Endothelial cell of umbilical vein (primary cell): ENCODE measurements at regions not wholly inside any gene's neighbourhood (a gene's known extent, or its start where the extent isn't known, plus 50 kb on each side); places are given as distances from the start of the nearest gene placed in this dataset.

Experiments
- BruUV-seq: library from RNA; stranded (reverse); fragments of 400-500 nt; replicated peaks from 2 replicates; lab custom pipeline; 2021; lab: Mats Ljungman, UMichigan
- CTCF ChIA-PET: fragments of 300-600, 350-600 bp; sonication (Branson Sonifier 250); formaldehyde crosslinking; loops from one replicate; lab custom pipeline; 2021; ENCODE audit warnings: antibody characterized with exemption, inconsistent platforms; lab: Charles Lee
- POLR2A ChIA-PET: fragments of 300-600, 350-600 bp; sonication (Branson Sonifier 250); formaldehyde crosslinking; loops from one replicate; lab custom pipeline; 2021; ENCODE audit warnings: antibody characterized with exemption, inconsistent platforms; lab: Charles Lee
- DNase-seq: peaks from one replicate; pipeline ENCODE4 v3.0.0-alpha.2; 2011; ENCODE audit warnings: low read depth, low spot score
- FAIRE-seq: peaks from 2 replicates; lab custom pipeline; 2011; peaks lifted over from hg19 to GRCh38; lab: Jason Lieb, UNC
- H2AFZ ChIP-seq: 2 replicates; pipeline ENCODE4 v1.6.0; 2012; ENCODE audit warnings: low read depth, low read length, control low read depth, inconsistent platforms
- H3K27ac ChIP-seq: 2 replicates; pipeline ENCODE4 v1.5.1; 2011; ENCODE audit warnings: low read depth, mild to moderate bottlenecking, control low read depth, low read length, moderate library complexity; ENCODE audit not compliant: insufficient read depth
- H3K27me3 ChIP-seq, 2 experiments: 2 replicates each; pipeline versions ENCODE4 v1.6.0 to v1.6.1; 2011; ENCODE audit warnings: low read length in 2 of 2, mixed read lengths in 1 of 2; ENCODE audit not compliant: control insufficient read depth in 2 of 2, insufficient read depth in 2 of 2
- H3K36me3 ChIP-seq, 2 experiments: 2 replicates in 1 of 2; 3 replicates in 1 of 2; pipeline ENCODE4 v1.5.1; 2011; ENCODE audit warnings: low read length in 2 of 2, mild to moderate bottlenecking in 1 of 2, moderate library complexity in 1 of 2; ENCODE audit not compliant: control insufficient read depth in 2 of 2, insufficient read depth in 2 of 2; ENCODE audit errors: extremely low read depth in 1 of 2
- H3K4me1 ChIP-seq: 3 replicates; pipeline ENCODE4 v1.5.1; 2011; ENCODE audit warnings: mild to moderate bottlenecking, low read length; ENCODE audit not compliant: control insufficient read depth, insufficient read depth; ENCODE audit errors: extremely low read depth
- H3K4me2 ChIP-seq: 2 replicates; pipeline ENCODE4 v1.6.1; 2011; ENCODE audit warnings: low read length, control low read depth, mixed read lengths; ENCODE audit not compliant: insufficient read depth
- H3K4me3 ChIP-seq, 3 experiments: fragments of 200-600 bp in 1 of 3; sonication (generic), shearing (Covaris generic) in 1 of 3; replicated peaks in 1 of 3; 2 replicates each; pipeline ENCODE4 v1.5.1; 2011 to 2016; ENCODE audit warnings: control low read depth in 3 of 3, low read length in 3 of 3, mild to moderate bottlenecking in 2 of 3, inconsistent platforms in 1 of 3, low read depth in 1 of 3, moderate library complexity in 1 of 3; ENCODE audit not compliant: insufficient read depth in 1 of 3
- H3K79me2 ChIP-seq: 2 replicates; pipeline ENCODE4 v1.6.0; 2012; ENCODE audit warnings: low read length, inconsistent platforms; ENCODE audit not compliant: control insufficient read depth, insufficient read depth
- H3K9ac ChIP-seq: replicated peaks from 2 replicates; pipeline ENCODE3; 2011; ENCODE audit warnings: low read length, control low read depth; ENCODE audit not compliant: insufficient read depth; ENCODE audit errors: extremely low read depth
- H3K9me1 ChIP-seq: replicated peaks from 3 replicates; pipeline ENCODE4 v1.6.0; 2011; ENCODE audit warnings: mild to moderate bottlenecking, low read length; ENCODE audit not compliant: control insufficient read depth, insufficient read depth; ENCODE audit errors: extremely low read depth
- H3K9me3 ChIP-seq: replicated peaks from 2 replicates; pipeline ENCODE4 v1.5.1; 2012; ENCODE audit warnings: low read length, inconsistent platforms; ENCODE audit not compliant: control insufficient read depth, insufficient read depth
- H4K20me1 ChIP-seq: replicated peaks from 2 replicates; pipeline ENCODE3; 2011; ENCODE audit warnings: mild to moderate bottlenecking, low read length; ENCODE audit not compliant: control insufficient read depth, insufficient read depth; ENCODE audit errors: extremely low read depth
- FOS ChIP-seq: IDR thresholded peaks from 2 replicates; pipeline ENCODE4 v1.6.1; 2011; ENCODE audit warnings: mild to moderate bottlenecking, low read length, moderate library complexity, borderline replicate concordance; ENCODE audit not compliant: insufficient read depth
- JUN ChIP-seq: IDR thresholded peaks from 2 replicates; pipeline ENCODE4 v1.6.1; 2011; ENCODE audit warnings: borderline replicate concordance, low read depth; ENCODE audit not compliant: insufficient read length, insufficient read depth
- MYC ChIP-seq: IDR thresholded peaks from one replicate; pipeline ENCODE4 v1.6.1; 2011; ENCODE audit warnings: mild to moderate bottlenecking, low read depth, low read length
- dilution Hi-C: fragments of 300-500 bp; cut with MboI; formaldehyde crosslinking; loops from one replicate; pipeline ENCODE4 v1.15.0; 2019; ENCODE audit warnings: low sequenced_read_pairs; ENCODE audit not compliant: extremely low pct_ligation_motif_present
- intact Hi-C: fragments of 100-400 bp; cut with micrococcal nuclease; formaldehyde crosslinking; loops from one replicate; pipeline ENCODE4 v1.10.0; 2022
- TF ChIP-seq, protein P1 (sequence below), 2 donors: IDR thresholded peaks; 1 replicate in 1 of 2; 2 replicates in 1 of 2; pipeline ENCODE4 v1.5.1; 2011; ENCODE audit warnings: low read length in 2 of 2, mild to moderate bottlenecking in 2 of 2, moderate library complexity in 2 of 2, control low read depth in 1 of 2, inconsistent platforms in 1 of 2, low read depth in 1 of 2; ENCODE audit not compliant: insufficient read depth in 1 of 2; ENCODE audit errors: extremely low read depth in 1 of 2

DNA sequence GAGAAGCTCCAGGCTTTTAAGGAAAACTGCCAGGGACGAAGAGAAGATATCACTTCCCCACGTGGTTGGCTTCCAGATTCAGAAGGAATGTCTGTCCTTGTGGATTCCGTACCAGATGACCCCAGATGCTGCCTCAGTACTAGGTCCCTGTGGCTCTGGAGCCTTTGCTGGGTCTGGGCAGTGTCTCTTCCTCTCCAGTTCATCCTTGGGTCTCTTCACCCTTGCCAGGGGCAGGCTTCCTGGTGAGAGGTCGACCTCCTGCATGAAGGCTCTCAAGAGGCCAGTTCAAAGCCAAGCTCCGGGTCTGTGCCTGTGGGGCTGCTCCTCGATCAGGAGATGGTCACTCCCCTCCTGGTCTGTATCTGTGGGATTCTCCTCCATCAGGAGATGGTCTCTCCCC, 74.7 kb upstream of the B3GAT1 start:
- dilution Hi-C loops = no loop called here
- H2AFZ ChIP-seq = no peak overlapping the region
- CTCF ChIA-PET = no interaction called here

DNA sequence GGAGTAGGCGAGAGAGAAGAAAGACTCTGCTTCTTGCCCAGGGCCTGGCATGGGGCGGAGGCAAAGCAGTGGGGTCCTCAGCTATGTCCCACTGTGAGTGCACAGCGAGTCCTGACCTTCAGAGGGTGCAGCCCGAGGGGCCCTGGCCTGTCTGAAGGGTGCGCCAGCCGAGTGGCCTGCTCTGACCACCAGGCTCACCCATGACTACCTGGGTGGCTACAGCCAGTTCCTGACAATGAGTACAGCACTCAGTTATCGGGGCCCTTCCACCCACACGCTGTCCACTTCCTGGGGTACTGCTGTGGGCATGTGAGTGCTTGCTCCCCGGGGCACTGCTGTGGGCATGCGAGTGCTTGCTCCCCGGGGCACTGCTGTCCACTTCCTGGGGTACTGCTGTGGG, 74.1 kb upstream of the B3GAT1 start:
- no peaks in the 10 kb centered on the region for H3K79me2 ChIP-seq
- DNase-seq (no peak), FAIRE-seq (no peak)
- H3K9me1 ChIP-seq = no peaks in the 10 kb centered on the region
- H3K27me3 ChIP-seq = no peaks in the 10 kb centered on the region
- H3K36me3 ChIP-seq = no peaks in the 10 kb centered on the region
- H3K9ac ChIP-seq = no peak overlapping the region
- H3K27ac ChIP-seq = no peak overlapping the region
- dilution Hi-C loops = no loop called here
- BruUV-seq = no TSS peak
- no peak for TF ChIP-seq FOS
- intact Hi-C loops = no loop called here
- no peaks in the 10 kb centered on the region for H4K20me1 ChIP-seq
- no peak overlapping the region for H2AFZ ChIP-seq
- H3K4me1 ChIP-seq = no peaks in the 10 kb centered on the region
- no peak overlapping the region for H3K4me2 ChIP-seq
- H3K9me3 ChIP-seq = no peaks in the 10 kb centered on the region
- ChIA-PET POLR2A (no interaction called here), CTCF (no interaction called here)
- H3K4me3 ChIP-seq = no peak overlapping the region

More for the DNA sequence above, 74.7 kb upstream of the B3GAT1 start:
- H3K9me3 ChIP-seq = no peaks in the 10 kb centered on the region
- H3K36me3 ChIP-seq = no peaks in the 10 kb centered on the region
- TF ChIP-seq FOS = no peak
- TF ChIP-seq MYC = no peak
- no peak for TF ChIP-seq JUN
- TF ChIP-seq, protein P1, sequence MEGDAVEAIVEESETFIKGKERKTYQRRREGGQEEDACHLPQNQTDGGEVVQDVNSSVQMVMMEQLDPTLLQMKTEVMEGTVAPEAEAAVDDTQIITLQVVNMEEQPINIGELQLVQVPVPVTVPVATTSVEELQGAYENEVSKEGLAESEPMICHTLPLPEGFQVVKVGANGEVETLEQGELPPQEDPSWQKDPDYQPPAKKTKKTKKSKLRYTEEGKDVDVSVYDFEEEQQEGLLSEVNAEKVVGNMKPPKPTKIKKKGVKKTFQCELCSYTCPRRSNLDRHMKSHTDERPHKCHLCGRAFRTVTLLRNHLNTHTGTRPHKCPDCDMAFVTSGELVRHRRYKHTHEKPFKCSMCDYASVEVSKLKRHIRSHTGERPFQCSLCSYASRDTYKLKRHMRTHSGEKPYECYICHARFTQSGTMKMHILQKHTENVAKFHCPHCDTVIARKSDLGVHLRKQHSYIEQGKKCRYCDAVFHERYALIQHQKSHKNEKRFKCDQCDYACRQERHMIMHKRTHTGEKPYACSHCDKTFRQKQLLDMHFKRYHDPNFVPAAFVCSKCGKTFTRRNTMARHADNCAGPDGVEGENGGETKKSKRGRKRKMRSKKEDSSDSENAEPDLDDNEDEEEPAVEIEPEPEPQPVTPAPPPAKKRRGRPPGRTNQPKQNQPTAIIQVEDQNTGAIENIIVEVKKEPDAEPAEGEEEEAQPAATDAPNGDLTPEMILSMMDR (IDR thresholded peaks at IDR 0.05; ENCODE audit: extremely low read depth in 1 of 2, insufficient read depth in 1 of 2, low read depth in 1 of 2, low read length in 2 of 2) = no peak
- BruUV-seq = no TSS peak
- no peak overlapping the region for H3K27ac ChIP-seq
- no peaks in the 10 kb centered on the region for H3K27me3 ChIP-seq
- H3K9me1 ChIP-seq = no peaks in the 10 kb centered on the region
- H3K79me2 ChIP-seq = no peaks in the 10 kb centered on the region
- H3K4me2 ChIP-seq = no peak overlapping the region
- FAIRE-seq (no peak), DNase-seq (no peak)
- intact Hi-C loops = no loop called here
- H3K4me1 ChIP-seq = no peaks in the 10 kb centered on the region
- no peaks in the 10 kb centered on the region for H4K20me1 ChIP-seq
- POLR2A ChIA-PET = no interaction called here
- H3K4me3 ChIP-seq = no peak overlapping the region
- no peak overlapping the region for H3K9ac ChIP-seq
